ENCODE measurements at regions not wholly inside any gene's neighbourhood (a gene's known extent, or its start where the extent isn't known, plus 50 kb on each side); places are given as distances from the start of the nearest gene placed in this dataset.
"Not testable (repeated sequence)": the region's sequence is repeated elsewhere in the genome, so short reads cannot be mapped to it uniquely, and the experiment has no call there.

- no peak for DNase-seq
- Mint-ChIP-seq H3K4me1 (no peaks in the 10 kb centered on the region), H3K27ac (no peak overlapping the region), H3K36me3 (ENCODE audit: low read depth) (no peaks in the 10 kb centered on the region), H3K4me3 (no peak overlapping the region), H3K9me3 (no peaks in the 10 kb centered on the region), H3K27me3 (no peaks in the 10 kb centered on the region)
- intact Hi-C loops (cut with micrococcal nuclease) = no loop called here
Measured at GRCh38 chr9:73996844-73997243, 500.3 kb upstream of the RORB start.

GRCh38 chr9:74001382-74001781 is 495.8 kb upstream of the RORB start:
- H3K4me1 Mint-ChIP-seq = no peaks in the 10 kb centered on the region
- H3K27me3 Mint-ChIP-seq = no peaks in the 10 kb centered on the region
- intact Hi-C loops (cut with micrococcal nuclease) = no loop called here
- H3K27ac Mint-ChIP-seq = no peak overlapping the region
- no peaks in the 10 kb centered on the region for H3K36me3 Mint-ChIP-seq (ENCODE audit: low read depth)
- no peaks in the 10 kb centered on the region for H3K9me3 Mint-ChIP-seq
- H3K4me3 Mint-ChIP-seq = no peak overlapping the region
- DNase-seq = no peak

GRCh38 chr9:74006935-74007334 is 490.2 kb upstream of the RORB start:
- Mint-ChIP-seq H3K36me3 (ENCODE audit: low read depth) (no peaks in the 10 kb centered on the region), H3K4me1 (no peaks in the 10 kb centered on the region), H3K27ac (no peak overlapping the region), H3K27me3 (no peaks in the 10 kb centered on the region), H3K9me3 (no peaks in the 10 kb centered on the region), H3K4me3 (no peak overlapping the region)
- no peak for DNase-seq
- intact Hi-C loops (cut with micrococcal nuclease) = no loop called here

GRCh38 chr9:74007833-74008232 is 489.3 kb upstream of the RORB start:
- Mint-ChIP-seq H3K27me3 (no peaks in the 10 kb centered on the region), H3K9me3 (no peaks in the 10 kb centered on the region), H3K4me3 (no peak overlapping the region), H3K27ac (no peak overlapping the region), H3K36me3 (ENCODE audit: low read depth) (no peaks in the 10 kb centered on the region), H3K4me1 (no peaks in the 10 kb centered on the region)
- no peak for DNase-seq
- intact Hi-C loops (cut with micrococcal nuclease) = no loop called here

- intact Hi-C loops (cut with micrococcal nuclease) = no loop called here
- Mint-ChIP-seq H3K9me3 (no peaks in the 10 kb centered on the region), H3K27ac (no peak overlapping the region), H3K4me3 (no peak overlapping the region), H3K27me3 (no peaks in the 10 kb centered on the region), H3K4me1 (no peaks in the 10 kb centered on the region), H3K36me3 (ENCODE audit: low read depth) (no peaks in the 10 kb centered on the region)
- no peak for DNase-seq
Measured at GRCh38 chr9:74016004-74016403, 481.1 kb upstream of the RORB start.

GRCh38 chr9:74025402-74025925 is 471.7 kb upstream of the RORB start:
- no peak for DNase-seq
- H3K4me1 Mint-ChIP-seq = no peaks in the 10 kb centered on the region
- H3K36me3 Mint-ChIP-seq (ENCODE audit: low read depth) = no peaks in the 10 kb centered on the region
- no peak overlapping the region for H3K4me3 Mint-ChIP-seq
- no peak overlapping the region for H3K27ac Mint-ChIP-seq
- no peaks in the 10 kb centered on the region for H3K9me3 Mint-ChIP-seq
- intact Hi-C loops (cut with micrococcal nuclease) = no loop called here
- no peaks in the 10 kb centered on the region for H3K27me3 Mint-ChIP-seq

- H3K4me3 Mint-ChIP-seq = no peak overlapping the region
- H3K27me3 Mint-ChIP-seq = no peaks in the 10 kb centered on the region
- DNase-seq = no peak
- no peaks in the 10 kb centered on the region for H3K4me1 Mint-ChIP-seq
- intact Hi-C loops (cut with micrococcal nuclease) = no loop called here
- H3K27ac Mint-ChIP-seq = no peak overlapping the region
- no peaks in the 10 kb centered on the region for H3K36me3 Mint-ChIP-seq (ENCODE audit: low read depth)
- H3K9me3 Mint-ChIP-seq = no peaks in the 10 kb centered on the region
Measured at GRCh38 chr9:74032421-74032820, 464.7 kb upstream of the RORB start.

GRCh38 chr9:74035786-74036185 is 461.3 kb upstream of the RORB start:
- Mint-ChIP-seq H3K27me3 (no peaks in the 10 kb centered on the region), H3K27ac (no peak overlapping the region), H3K36me3 (ENCODE audit: low read depth) (no peaks in the 10 kb centered on the region), H3K9me3 (no peaks in the 10 kb centered on the region), H3K4me3 (no peak overlapping the region), H3K4me1 (no peaks in the 10 kb centered on the region)
- intact Hi-C loops (cut with micrococcal nuclease) = no loop called here
- DNase-seq = no peak

GRCh38 chr9:74036549-74037231 is 460.4 kb upstream of the RORB start:
- H3K4me3 Mint-ChIP-seq = no peak overlapping the region
- no peaks in the 10 kb centered on the region for H3K4me1 Mint-ChIP-seq
- H3K27me3 Mint-ChIP-seq = no peaks in the 10 kb centered on the region
- H3K36me3 Mint-ChIP-seq (ENCODE audit: low read depth) = no peaks in the 10 kb centered on the region
- no peaks in the 10 kb centered on the region for H3K9me3 Mint-ChIP-seq
- no peak for DNase-seq
- no peak overlapping the region for H3K27ac Mint-ChIP-seq
- intact Hi-C loops (cut with micrococcal nuclease) = no loop called here

- intact Hi-C loops (cut with micrococcal nuclease) = no loop called here
- no peaks in the 10 kb centered on the region for H3K36me3 Mint-ChIP-seq (ENCODE audit: low read depth)
Measured at GRCh38 chr9:74037274-74037673, 459.9 kb upstream of the RORB start.

GRCh38 chr9:74041588-74041987 is 455.5 kb upstream of the RORB start:
- no peaks in the 10 kb centered on the region for H3K4me1 Mint-ChIP-seq
- intact Hi-C loops (cut with micrococcal nuclease) = no loop called here
- H3K27me3 Mint-ChIP-seq = no peaks in the 10 kb centered on the region
- no peak for DNase-seq
- H3K36me3 Mint-ChIP-seq (ENCODE audit: low read depth) = no peaks in the 10 kb centered on the region
- no peak overlapping the region for H3K27ac Mint-ChIP-seq
- H3K4me3 Mint-ChIP-seq = no peak overlapping the region
- H3K9me3 Mint-ChIP-seq = peaks cover 5% of the 10 kb centered on the region

More at GRCh38 chr9:74037274-74037673, 459.9 kb upstream of the RORB start:
- no peak overlapping the region for H3K27ac Mint-ChIP-seq
- peaks cover 5% of the 10 kb centered on the region for H3K9me3 Mint-ChIP-seq
- no peaks in the 10 kb centered on the region for H3K27me3 Mint-ChIP-seq
- H3K4me1 Mint-ChIP-seq = no peaks in the 10 kb centered on the region
- no peak overlapping the region for H3K4me3 Mint-ChIP-seq
- no peak for DNase-seq

- Mint-ChIP-seq H3K27ac (no peak overlapping the region), H3K4me1 (no peaks in the 10 kb centered on the region), H3K4me3 (no peak overlapping the region), H3K27me3 (no peaks in the 10 kb centered on the region), H3K9me3 (peaks cover 5% of the 10 kb centered on the region), H3K36me3 (ENCODE audit: low read depth) (no peaks in the 10 kb centered on the region)
- no peak for DNase-seq
- intact Hi-C loops (cut with micrococcal nuclease) = no loop called here
Measured at GRCh38 chr9:74044844-74045243, 452.3 kb upstream of the RORB start.

GRCh38 chr9:74056023-74056422 is 441.1 kb upstream of the RORB start:
- Mint-ChIP-seq H3K4me1 (no peaks in the 10 kb centered on the region), H3K27me3 (no peaks in the 10 kb centered on the region), H3K4me3 (no peak overlapping the region), H3K36me3 (ENCODE audit: low read depth) (no peaks in the 10 kb centered on the region), H3K9me3 (peaks cover 3% of the 10 kb centered on the region), H3K27ac (no peak overlapping the region)
- no peak for DNase-seq
- intact Hi-C loops (cut with micrococcal nuclease) = no loop called here

GRCh38 chr9:74057051-74057450 is 440.1 kb upstream of the RORB start:
- H3K27me3 Mint-ChIP-seq; intact Hi-C loops (cut with micrococcal nuclease); H3K4me3 Mint-ChIP-seq; H3K9me3 Mint-ChIP-seq; H3K4me1 Mint-ChIP-seq; H3K27ac Mint-ChIP-seq; H3K36me3 Mint-ChIP-seq (ENCODE audit: low read depth); DNase-seq: not testable (repeated sequence)

GRCh38 chr9:74064702-74065101 is 432.4 kb upstream of the RORB start:
- Mint-ChIP-seq H3K4me3 (no peak overlapping the region), H3K9me3 (peaks cover 9% of the 10 kb centered on the region), H3K27ac (no peak overlapping the region), H3K27me3 (no peaks in the 10 kb centered on the region), H3K36me3 (ENCODE audit: low read depth) (no peaks in the 10 kb centered on the region), H3K4me1 (no peaks in the 10 kb centered on the region)
- DNase-seq = no peak
- intact Hi-C loops (cut with micrococcal nuclease) = no loop called here

Measured in activated CD4-positive, alpha-beta T cell treated with anti-CD3 and anti-CD28 coated beads, Interleukin-2, amount 10 ng/mL, durations not matched to agents 24 days and 14 days (primary cell).